Fibroblast of lung (primary cell): ENCODE measurements at regions not wholly inside any gene's neighbourhood (a gene's known extent, or its start where the extent isn't known, plus 50 kb on each side); places are given as distances from the start of the nearest gene placed in this dataset.

Source experiments
- DNase-seq, 2 donors: peaks; one replicate each; pipeline versions ENCODE4 v3.0.0 to v3.0.0-alpha.2; 2010; ENCODE audit warnings: low read depth in 2 of 2
- H2AFZ ChIP-seq: 2 replicates; pipeline ENCODE4 v1.5.1; 2012; ENCODE audit warnings: low read length, control low read depth, inconsistent platforms
- H3K27ac ChIP-seq: 2 replicates; pipeline ENCODE4 v1.5.1; 2011; ENCODE audit warnings: low read length, control low read depth; ENCODE audit not compliant: insufficient read depth
- H3K27me3 ChIP-seq: 2 replicates; pipeline ENCODE4 v1.5.1; 2011; ENCODE audit warnings: mild to moderate bottlenecking, low read length; ENCODE audit not compliant: control insufficient read depth, insufficient read depth
- H3K36me3 ChIP-seq: 2 replicates; pipeline ENCODE4 v1.5.1; 2011; ENCODE audit warnings: low read length; ENCODE audit not compliant: control insufficient read depth, insufficient read depth
- H3K4me1 ChIP-seq: 2 replicates; pipeline ENCODE4 v1.5.1; 2011; ENCODE audit warnings: low read length; ENCODE audit not compliant: control insufficient read depth, insufficient read depth; ENCODE audit errors: extremely low read depth
- H3K4me2 ChIP-seq: 2 replicates; pipeline ENCODE4 v1.5.1; 2011; ENCODE audit warnings: low read length, control low read depth; ENCODE audit not compliant: insufficient read depth; ENCODE audit errors: extremely low read depth
- H3K4me3 ChIP-seq, 4 experiments: fragments of 200-600 bp in 1 of 4; sonication (generic) in 1 of 4; replicated peaks in 1 of 4; 2 replicates each; pipeline ENCODE4 v1.5.1; 2011 to 2016; ENCODE audit warnings: low read length in 4 of 4, low read depth in 3 of 4, mild to moderate bottlenecking in 3 of 4, control low read depth in 2 of 4, inconsistent platforms in 1 of 4, mixed read lengths in 1 of 4; ENCODE audit not compliant: insufficient read depth in 1 of 4; ENCODE audit errors: control extremely low read depth in 1 of 4
- H3K79me2 ChIP-seq: 2 replicates; pipeline ENCODE4 v1.5.1; 2012; ENCODE audit warnings: mild to moderate bottlenecking, low read length, inconsistent platforms; ENCODE audit not compliant: control insufficient read depth, insufficient read depth
- H3K9ac ChIP-seq: 2 replicates; pipeline ENCODE4 v1.5.1; 2011; ENCODE audit warnings: mild to moderate bottlenecking, low read length, control low read depth; ENCODE audit not compliant: insufficient read depth
- H3K9me3 ChIP-seq: 2 replicates; pipeline ENCODE4 v1.5.1; 2012; ENCODE audit warnings: low read depth, low read length; ENCODE audit not compliant: control insufficient read depth, insufficient read depth
- H4K20me1 ChIP-seq: 2 replicates; pipeline ENCODE4 v1.5.1; 2011; ENCODE audit warnings: low read length; ENCODE audit not compliant: control insufficient read depth, insufficient read depth; ENCODE audit errors: extremely low read depth
- EZH2 ChIP-seq: IDR thresholded peaks from 2 replicates; pipeline ENCODE4 v1.5.1; 2012; ENCODE audit warnings: low read length, control low read depth, mild to moderate bottlenecking; ENCODE audit errors: missing control alignments
- TF ChIP-seq, protein P1 (sequence below), 2 donors: IDR thresholded peaks in 1 of 2; conservative IDR thresholded peaks in 1 of 2; 1 replicate in 1 of 2; 2 replicates in 1 of 2; pipeline ENCODE4 v1.5.1; 2011 to 2012; ENCODE audit warnings: low read length in 2 of 2, control low read depth in 1 of 2, inconsistent platforms in 1 of 2, low read depth in 1 of 2, mild to moderate bottlenecking in 1 of 2

DNA sequence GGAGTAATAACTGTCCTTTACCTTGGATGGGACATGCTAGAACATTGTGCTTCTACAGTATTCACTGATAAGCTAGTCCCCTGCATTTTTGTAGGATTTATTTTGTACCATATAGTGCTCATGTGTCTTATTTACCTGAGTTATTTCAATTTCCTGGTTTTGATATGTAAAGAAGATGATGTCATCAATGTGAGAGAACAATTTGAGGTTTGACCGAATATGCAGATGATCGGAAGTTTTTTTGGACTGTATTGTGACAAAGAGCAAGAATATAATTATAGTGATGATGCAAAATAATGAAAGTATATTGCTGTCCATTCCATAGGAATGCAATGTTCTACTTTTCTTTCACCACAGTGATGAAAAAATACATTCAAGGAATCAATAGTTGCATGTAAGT lies 114.8 kb downstream of the RERGL start:
- Histone ChIP-seq H2AFZ (no peak overlapping the region), H3K9me3 (no peaks in the 10 kb centered on the region), H3K27me3 (no peaks in the 10 kb centered on the region), H3K4me2 (no peak overlapping the region), H3K4me1 (no peaks in the 10 kb centered on the region), H3K9ac (no peak overlapping the region), H3K79me2 (no peaks in the 10 kb centered on the region), H3K27ac (no peak overlapping the region), H4K20me1 (no peaks in the 10 kb centered on the region), H3K36me3 (no peaks in the 10 kb centered on the region), H3K4me3 (no peak overlapping the region)
- no peak for TF ChIP-seq EZH2
- TF ChIP-seq, protein P1, sequence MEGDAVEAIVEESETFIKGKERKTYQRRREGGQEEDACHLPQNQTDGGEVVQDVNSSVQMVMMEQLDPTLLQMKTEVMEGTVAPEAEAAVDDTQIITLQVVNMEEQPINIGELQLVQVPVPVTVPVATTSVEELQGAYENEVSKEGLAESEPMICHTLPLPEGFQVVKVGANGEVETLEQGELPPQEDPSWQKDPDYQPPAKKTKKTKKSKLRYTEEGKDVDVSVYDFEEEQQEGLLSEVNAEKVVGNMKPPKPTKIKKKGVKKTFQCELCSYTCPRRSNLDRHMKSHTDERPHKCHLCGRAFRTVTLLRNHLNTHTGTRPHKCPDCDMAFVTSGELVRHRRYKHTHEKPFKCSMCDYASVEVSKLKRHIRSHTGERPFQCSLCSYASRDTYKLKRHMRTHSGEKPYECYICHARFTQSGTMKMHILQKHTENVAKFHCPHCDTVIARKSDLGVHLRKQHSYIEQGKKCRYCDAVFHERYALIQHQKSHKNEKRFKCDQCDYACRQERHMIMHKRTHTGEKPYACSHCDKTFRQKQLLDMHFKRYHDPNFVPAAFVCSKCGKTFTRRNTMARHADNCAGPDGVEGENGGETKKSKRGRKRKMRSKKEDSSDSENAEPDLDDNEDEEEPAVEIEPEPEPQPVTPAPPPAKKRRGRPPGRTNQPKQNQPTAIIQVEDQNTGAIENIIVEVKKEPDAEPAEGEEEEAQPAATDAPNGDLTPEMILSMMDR (conservative IDR thresholded peaks at IDR 0.05 in 1 of 2, IDR thresholded peaks at IDR 0.05 in 1 of 2; ENCODE audit: low read depth in 1 of 2, low read length in 2 of 2) = no peak
- DNase-seq = no peak

DNA sequence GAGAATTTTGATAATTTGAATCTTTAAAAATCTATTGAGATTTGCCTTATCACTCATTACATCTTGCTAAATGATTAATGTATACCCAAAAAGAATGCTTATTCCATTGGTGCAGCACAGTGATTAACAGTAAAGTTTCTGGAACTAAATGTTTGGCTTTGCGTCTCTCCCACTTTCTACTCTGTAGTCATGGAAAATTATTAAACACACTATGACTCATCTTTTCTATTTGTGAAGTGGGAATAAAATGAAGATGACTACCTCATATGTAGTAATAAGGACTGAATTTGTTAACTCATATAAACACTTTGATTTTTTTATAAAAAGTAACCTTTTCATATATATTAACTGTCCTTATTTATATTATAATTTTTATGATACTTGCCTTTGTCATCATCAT lies 118.1 kb downstream of the RERGL start:
- no peak overlapping the region for H3K4me3 ChIP-seq
- DNase-seq = peak in 1 of 2 donors; percentile 1
- no peaks in the 10 kb centered on the region for H3K36me3 ChIP-seq
- no peaks in the 10 kb centered on the region for H4K20me1 ChIP-seq
- no peak overlapping the region for H2AFZ ChIP-seq
- TF ChIP-seq, protein P1 (conservative IDR thresholded peaks at IDR 0.05 in 1 of 2, IDR thresholded peaks at IDR 0.05 in 1 of 2; ENCODE audit: low read depth in 1 of 2, low read length in 2 of 2) = no peak
- TF ChIP-seq EZH2 = no peak
- no peaks in the 10 kb centered on the region for H3K27me3 ChIP-seq
- no peaks in the 10 kb centered on the region for H3K79me2 ChIP-seq
- H3K9ac ChIP-seq = no peak overlapping the region
- no peak overlapping the region for H3K4me2 ChIP-seq
- H3K9me3 ChIP-seq = no peaks in the 10 kb centered on the region
- H3K27ac ChIP-seq = no peak overlapping the region
- H3K4me1 ChIP-seq = no peaks in the 10 kb centered on the region

DNA sequence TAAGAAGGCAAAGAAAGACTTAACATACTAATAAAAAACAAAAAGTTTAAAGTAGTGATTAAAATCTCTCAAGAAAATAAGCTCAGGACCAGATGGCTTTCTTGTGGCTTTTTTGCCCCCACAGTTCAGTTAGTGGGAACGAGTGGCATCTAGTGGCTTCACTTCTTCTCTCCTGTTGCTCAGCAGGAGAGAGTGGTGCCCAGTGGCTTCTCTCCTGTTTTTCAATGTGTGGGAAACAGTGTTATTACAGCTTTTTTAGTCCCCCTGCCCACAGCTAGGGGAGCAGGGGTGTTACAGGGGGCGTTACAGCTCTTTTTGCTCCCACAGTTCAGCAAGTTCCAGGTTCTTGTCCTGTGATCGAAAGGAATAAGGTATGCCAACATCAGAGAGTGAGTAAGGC lies 135.2 kb downstream of the RERGL start:
- TF ChIP-seq EZH2 = no peak
- TF ChIP-seq, protein P1 (conservative IDR thresholded peaks at IDR 0.05 in 1 of 2, IDR thresholded peaks at IDR 0.05 in 1 of 2; ENCODE audit: low read depth in 1 of 2, low read length in 2 of 2) = no peak
- H3K4me1 ChIP-seq = no peaks in the 10 kb centered on the region
- no peaks in the 10 kb centered on the region for H3K9me3 ChIP-seq
- H3K4me3 ChIP-seq = no peak overlapping the region
- no peaks in the 10 kb centered on the region for H3K27me3 ChIP-seq
- no peaks in the 10 kb centered on the region for H4K20me1 ChIP-seq
- DNase-seq = no peak
- no peaks in the 10 kb centered on the region for H3K36me3 ChIP-seq
- H3K79me2 ChIP-seq = no peaks in the 10 kb centered on the region
- H3K9ac ChIP-seq = no peak overlapping the region
- no peak overlapping the region for H3K4me2 ChIP-seq
- H3K27ac ChIP-seq = no peak overlapping the region
- H2AFZ ChIP-seq = no peak overlapping the region
